Neural cell (in vitro differentiated cells): ENCODE measurements at regions not wholly inside any gene's neighbourhood (a gene's known extent, or its start where the extent isn't known, plus 50 kb on each side); places are given as distances from the start of the nearest gene placed in this dataset.

Experiments used
- H2AFZ ChIP-seq: fragments of 200-600, 300-800 bp; sonication (generic), shearing (Covaris generic); 2 replicates; pipeline ENCODE4 v1.6.0; 2014; ENCODE audit warnings: low read depth, mild to moderate bottlenecking, antibody characterized with exemption, low read length, moderate library complexity
- H3F3A ChIP-seq: fragments of 200-600 bp; shearing (Covaris generic); 2 replicates; pipeline ENCODE4 v1.6.1; 2016; ENCODE audit warnings: mild to moderate bottlenecking, moderate library complexity, mixed read lengths, antibody characterized with exemption, low read length; ENCODE audit not compliant: insufficient read depth, poor library complexity, severe bottlenecking
- H3K27ac ChIP-seq: fragments of 200-600, 300-800 bp; sonication (generic), shearing (Covaris generic); 2 replicates; pipeline ENCODE4 v1.5.1; 2014; ENCODE audit warnings: mild to moderate bottlenecking, low read length, moderate library complexity
- H3K27me3 ChIP-seq: fragments of 300-800, 200-600 bp; sonication (generic), shearing (Covaris generic); 2 replicates; pipeline ENCODE4 v1.6.0; 2014; ENCODE audit warnings: mild to moderate bottlenecking, low read depth, low read length, moderate library complexity; ENCODE audit not compliant: insufficient read depth
- H3K36me3 ChIP-seq: fragments of 300-800, 200-600 bp; sonication (generic), shearing (Covaris generic); 2 replicates; pipeline ENCODE4 v1.5.1; 2014; ENCODE audit warnings: mild to moderate bottlenecking, antibody characterized with exemption, low read length, moderate library complexity; ENCODE audit not compliant: insufficient read depth
- H3K4me2 ChIP-seq: fragments of 300-800, 200-600 bp; sonication (generic), shearing (Covaris generic); 2 replicates; pipeline ENCODE4 v1.6.0; 2014; ENCODE audit warnings: mild to moderate bottlenecking, low read length
- H3K4me3 ChIP-seq: fragments of 300-800, 200-600 bp; sonication (generic), shearing (Covaris generic); 2 replicates; pipeline ENCODE4 v1.5.1; 2014; ENCODE audit warnings: mild to moderate bottlenecking, low read length, moderate library complexity
- H3K79me2 ChIP-seq: fragments of 200-600 bp; shearing (Covaris generic); replicated peaks from 2 replicates; pipeline ENCODE4 v1.6.0; 2014; ENCODE audit warnings: mild to moderate bottlenecking, low read length, moderate library complexity; ENCODE audit not compliant: insufficient read depth
- H3K9ac ChIP-seq: fragments of 300-800, 200-600 bp; sonication (generic), shearing (Covaris generic); 2 replicates; pipeline ENCODE4 v1.6.1; 2016; ENCODE audit warnings: mild to moderate bottlenecking, low read length, mixed read lengths
- H3K9me2 ChIP-seq: fragments of 200-600 bp; shearing (Covaris generic); 2 replicates; pipeline ENCODE4 v1.6.1; 2016; ENCODE audit warnings: mild to moderate bottlenecking, low read length, mixed read lengths; ENCODE audit not compliant: insufficient read depth
- H3K9me3 ChIP-seq: fragments of 200-600, 300-800 bp; sonication (generic), shearing (Covaris generic); 2 replicates; pipeline ENCODE4 v1.6.1; 2016; ENCODE audit warnings: mild to moderate bottlenecking, mixed run types, low read length, moderate library complexity, mixed read lengths
- H4K20me1 ChIP-seq: fragments of 200-600 bp; shearing (Covaris generic); 2 replicates; pipeline ENCODE4 v1.6.1; 2016; ENCODE audit warnings: mild to moderate bottlenecking, mixed run types; ENCODE audit not compliant: insufficient read depth
- EP300 ChIP-seq: fragments of 450-650 bp; conservative IDR thresholded peaks from 2 replicates; pipeline ENCODE4 v1.6.1; 2014; ENCODE audit warnings: antibody characterized with exemption, mild to moderate bottlenecking, moderate library complexity; ENCODE audit not compliant: poor library complexity, severe bottlenecking
- EZH2 ChIP-seq: fragments of 200-600, 300-800 bp; shearing (Covaris generic), sonication (generic); IDR thresholded peaks from 2 replicates; pipeline ENCODE4 v1.6.1; 2014; ENCODE audit warnings: antibody characterized with exemption, low read length, borderline replicate concordance, mild to moderate bottlenecking; ENCODE audit not compliant: insufficient read depth, poor library complexity, severe bottlenecking
- MXI1 ChIP-seq: fragments of 450-650 bp; conservative IDR thresholded peaks from 2 replicates; pipeline ENCODE4 v1.6.1; 2014; ENCODE audit warnings: antibody characterized with exemption, mild to moderate bottlenecking; ENCODE audit not compliant: poor library complexity, severe bottlenecking
- POLR2AphosphoS5 ChIP-seq: IDR thresholded peaks from 2 replicates; pipeline ENCODE4 v1.6.1; 2012
- RAD21 ChIP-seq: fragments of 450-650 bp; conservative IDR thresholded peaks from 2 replicates; pipeline ENCODE4 v1.6.1; 2014; ENCODE audit warnings: antibody characterized with exemption, mild to moderate bottlenecking, moderate library complexity
- SMC3 ChIP-seq: fragments of 450-650 bp; conservative IDR thresholded peaks from 2 replicates; pipeline ENCODE4 v1.6.1; 2014; ENCODE audit warnings: antibody characterized with exemption, mild to moderate bottlenecking, moderate library complexity; ENCODE audit not compliant: poor library complexity
- TAF1 ChIP-seq: IDR thresholded peaks from 2 replicates; pipeline ENCODE4 v1.6.1; 2012; ENCODE audit warnings: low read depth
- TF ChIP-seq, protein P1 (sequence below): IDR thresholded peaks from 2 replicates; pipeline ENCODE4 v1.6.1; 2012; ENCODE audit warnings: borderline replicate concordance
- TF ChIP-seq, protein P2 (sequence below): fragments of 450-650 bp; IDR thresholded peaks from 2 replicates; pipeline ENCODE4 v1.5.1; 2014; ENCODE audit warnings: antibody characterized with exemption, mild to moderate bottlenecking, moderate library complexity; ENCODE audit not compliant: poor library complexity, severe bottlenecking

DNA sequence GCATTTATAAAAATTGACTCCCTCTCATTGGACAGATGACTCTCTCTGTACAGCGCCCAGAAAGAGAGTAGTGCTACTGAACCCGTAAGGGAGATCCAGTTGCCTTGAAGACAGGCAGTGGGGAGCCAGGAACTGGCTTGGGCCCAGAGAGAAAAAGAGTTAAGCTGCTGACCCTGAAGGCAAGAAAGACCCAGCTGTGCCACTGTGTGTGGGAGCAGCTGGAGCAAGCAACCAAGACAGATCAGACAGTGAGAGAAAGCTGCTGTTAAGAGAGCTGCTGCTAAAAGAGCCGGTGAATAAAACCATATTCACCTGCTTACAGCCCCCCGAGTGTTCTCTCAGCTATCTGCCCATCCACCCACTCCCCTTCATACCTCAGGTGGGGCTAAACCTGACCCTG lies 149.7 kb upstream of the ADAMTS16 start:
- Histone ChIP-seq H3K9ac (no peak overlapping the region), H4K20me1 (no peaks in the 10 kb centered on the region), H2AFZ (no peak overlapping the region), H3F3A (peaks cover 3% of the 10 kb centered on the region), H3K36me3 (no peaks in the 10 kb centered on the region), H3K4me2 (no peak overlapping the region), H3K9me2 (no peaks in the 10 kb centered on the region), H3K27me3 (no peaks in the 10 kb centered on the region), H3K79me2 (no peaks in the 10 kb centered on the region), H3K9me3 (no peaks in the 10 kb centered on the region), H3K27ac (no peak overlapping the region), H3K4me3 (no peak overlapping the region)
- no peak for TF ChIP-seq RAD21
- no peak for TF ChIP-seq SMC3
- TF ChIP-seq, protein P1, sequence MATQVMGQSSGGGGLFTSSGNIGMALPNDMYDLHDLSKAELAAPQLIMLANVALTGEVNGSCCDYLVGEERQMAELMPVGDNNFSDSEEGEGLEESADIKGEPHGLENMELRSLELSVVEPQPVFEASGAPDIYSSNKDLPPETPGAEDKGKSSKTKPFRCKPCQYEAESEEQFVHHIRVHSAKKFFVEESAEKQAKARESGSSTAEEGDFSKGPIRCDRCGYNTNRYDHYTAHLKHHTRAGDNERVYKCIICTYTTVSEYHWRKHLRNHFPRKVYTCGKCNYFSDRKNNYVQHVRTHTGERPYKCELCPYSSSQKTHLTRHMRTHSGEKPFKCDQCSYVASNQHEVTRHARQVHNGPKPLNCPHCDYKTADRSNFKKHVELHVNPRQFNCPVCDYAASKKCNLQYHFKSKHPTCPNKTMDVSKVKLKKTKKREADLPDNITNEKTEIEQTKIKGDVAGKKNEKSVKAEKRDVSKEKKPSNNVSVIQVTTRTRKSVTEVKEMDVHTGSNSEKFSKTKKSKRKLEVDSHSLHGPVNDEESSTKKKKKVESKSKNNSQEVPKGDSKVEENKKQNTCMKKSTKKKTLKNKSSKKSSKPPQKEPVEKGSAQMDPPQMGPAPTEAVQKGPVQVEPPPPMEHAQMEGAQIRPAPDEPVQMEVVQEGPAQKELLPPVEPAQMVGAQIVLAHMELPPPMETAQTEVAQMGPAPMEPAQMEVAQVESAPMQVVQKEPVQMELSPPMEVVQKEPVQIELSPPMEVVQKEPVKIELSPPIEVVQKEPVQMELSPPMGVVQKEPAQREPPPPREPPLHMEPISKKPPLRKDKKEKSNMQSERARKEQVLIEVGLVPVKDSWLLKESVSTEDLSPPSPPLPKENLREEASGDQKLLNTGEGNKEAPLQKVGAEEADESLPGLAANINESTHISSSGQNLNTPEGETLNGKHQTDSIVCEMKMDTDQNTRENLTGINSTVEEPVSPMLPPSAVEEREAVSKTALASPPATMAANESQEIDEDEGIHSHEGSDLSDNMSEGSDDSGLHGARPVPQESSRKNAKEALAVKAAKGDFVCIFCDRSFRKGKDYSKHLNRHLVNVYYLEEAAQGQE, result no peak
- no peak for TF ChIP-seq MXI1
- no peak for TF ChIP-seq EP300
- no peak for TF ChIP-seq EZH2
- TF ChIP-seq, protein P2, sequence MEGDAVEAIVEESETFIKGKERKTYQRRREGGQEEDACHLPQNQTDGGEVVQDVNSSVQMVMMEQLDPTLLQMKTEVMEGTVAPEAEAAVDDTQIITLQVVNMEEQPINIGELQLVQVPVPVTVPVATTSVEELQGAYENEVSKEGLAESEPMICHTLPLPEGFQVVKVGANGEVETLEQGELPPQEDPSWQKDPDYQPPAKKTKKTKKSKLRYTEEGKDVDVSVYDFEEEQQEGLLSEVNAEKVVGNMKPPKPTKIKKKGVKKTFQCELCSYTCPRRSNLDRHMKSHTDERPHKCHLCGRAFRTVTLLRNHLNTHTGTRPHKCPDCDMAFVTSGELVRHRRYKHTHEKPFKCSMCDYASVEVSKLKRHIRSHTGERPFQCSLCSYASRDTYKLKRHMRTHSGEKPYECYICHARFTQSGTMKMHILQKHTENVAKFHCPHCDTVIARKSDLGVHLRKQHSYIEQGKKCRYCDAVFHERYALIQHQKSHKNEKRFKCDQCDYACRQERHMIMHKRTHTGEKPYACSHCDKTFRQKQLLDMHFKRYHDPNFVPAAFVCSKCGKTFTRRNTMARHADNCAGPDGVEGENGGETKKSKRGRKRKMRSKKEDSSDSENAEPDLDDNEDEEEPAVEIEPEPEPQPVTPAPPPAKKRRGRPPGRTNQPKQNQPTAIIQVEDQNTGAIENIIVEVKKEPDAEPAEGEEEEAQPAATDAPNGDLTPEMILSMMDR, result no peak
- TF ChIP-seq TAF1, result no peak
- TF ChIP-seq POLR2AphosphoS5, result no peak

DNA sequence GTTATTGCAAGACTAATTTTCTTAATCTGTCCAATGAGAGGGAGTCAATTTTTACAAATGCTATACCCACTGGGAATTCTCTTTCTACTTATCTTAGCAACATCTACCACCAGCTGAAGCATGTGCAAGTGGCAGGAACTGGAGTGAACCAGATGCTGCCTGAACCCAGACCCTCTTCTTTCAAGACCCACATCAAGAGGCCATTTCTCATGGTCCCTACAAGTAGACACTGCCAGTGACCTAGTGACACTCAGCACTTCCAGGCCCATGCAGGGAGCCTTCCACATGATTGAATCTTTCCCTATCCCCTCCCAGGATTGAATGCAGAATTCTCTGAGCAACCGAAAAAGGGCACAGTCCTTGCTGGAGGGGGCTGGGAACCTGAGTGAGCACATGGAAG lies 148.2 kb upstream of the ADAMTS16 start:
- no peaks in the 10 kb centered on the region for H3K36me3 ChIP-seq
- H3K27me3 ChIP-seq, result no peaks in the 10 kb centered on the region
- H3K9me2 ChIP-seq, result no peaks in the 10 kb centered on the region
- no peak overlapping the region for H3K27ac ChIP-seq
- H3F3A ChIP-seq, result peaks cover 3% of the 10 kb centered on the region
- no peak overlapping the region for H3K9ac ChIP-seq
- no peak overlapping the region for H3K4me3 ChIP-seq
- H4K20me1 ChIP-seq, result no peaks in the 10 kb centered on the region
- no peak overlapping the region for H2AFZ ChIP-seq
- no peaks in the 10 kb centered on the region for H3K79me2 ChIP-seq
- H3K9me3 ChIP-seq, result no peaks in the 10 kb centered on the region
- no peak overlapping the region for H3K4me2 ChIP-seq
- TF ChIP-seq SMC3 (no peak), RAD21 (no peak), MXI1 (no peak), EP300 (no peak), EZH2 (no peak), POLR2AphosphoS5 (no peak), TAF1 (no peak)
- TF ChIP-seq, protein P1, result no peak
- TF ChIP-seq, protein P2, result no peak
